Prostate gland (tissue), 1 donor: ENCODE measurements at regions not wholly inside any gene's neighbourhood (a gene's known extent, or its start where the extent isn't known, plus 50 kb on each side); places are given as distances from the start of the nearest gene placed in this dataset.
"Not testable (repeated sequence)": the region's sequence is repeated elsewhere in the genome, so short reads cannot be mapped to it uniquely, and the experiment has no call there.

Experiments used
- POLR2A ChIP-seq: fragments of 450-650 bp; IDR thresholded peaks from one replicate; pipeline ENCODE4 v1.6.1; 2016; ENCODE audit warnings: antibody characterized with exemption, mild to moderate bottlenecking
- POLR2AphosphoS5 ChIP-seq: sonication (generic); formaldehyde crosslinking; IDR thresholded peaks from one replicate; pipeline ENCODE4 v1.6.1; 2017; ENCODE audit warnings: antibody characterized with exemption

DNA sequence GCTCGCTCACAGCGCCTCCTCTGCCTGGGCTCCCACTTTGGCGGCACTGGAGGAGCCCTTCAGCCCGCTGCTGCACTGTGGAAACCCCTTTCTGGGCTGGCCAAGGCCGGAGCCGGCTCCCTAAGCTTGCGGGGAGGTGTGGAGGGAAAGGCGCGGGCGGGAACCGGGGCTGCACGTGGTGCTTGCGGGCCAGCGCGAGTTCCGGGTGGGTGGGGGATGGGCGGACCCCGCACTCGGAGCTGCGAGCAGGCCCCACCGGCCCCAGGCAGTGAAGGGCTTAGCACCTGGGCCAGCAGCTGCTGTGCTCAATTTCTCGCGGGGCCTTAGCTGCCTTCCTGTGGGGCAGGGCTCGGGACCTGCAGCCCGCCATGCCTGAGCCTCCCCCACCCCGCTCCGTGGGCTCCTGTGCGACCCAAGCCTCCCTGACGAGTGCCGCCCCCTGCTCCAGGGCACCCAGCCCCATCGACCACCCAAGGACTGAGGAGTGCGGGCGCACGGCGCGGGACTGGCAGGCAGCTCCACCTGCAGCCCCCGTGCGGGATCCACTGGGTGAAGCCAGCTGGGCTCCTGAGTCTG is 721.0 kb upstream of the NRP1 start:
- TF ChIP-seq POLR2A, POLR2AphosphoS5: not testable (repeated sequence)
